ENCODE measurements at regions not wholly inside any gene's neighbourhood (a gene's known extent, or its start where the extent isn't known, plus 50 kb on each side); places are given as distances from the start of the nearest gene placed in this dataset.

GRCh38 chr11:95378111-95378510 lies 147.1 kb upstream of the SESN3 start:
- Histone ChIP-seq H4K8ac (ENCODE audit: low read depth in 2 of 2, low read length in 2 of 2) (no peak overlapping the region), H3K23ac (ENCODE audit: low read depth, low read length) (no peak overlapping the region), H3K4ac (ENCODE audit: low read depth, low read length) (no peak overlapping the region), H3K79me1 (ENCODE audit: low read depth in 1 of 2, low read length in 2 of 2) (no peaks in the 10 kb centered on the region), H2AK9ac (replicated peaks; ENCODE audit: low read depth, low read length, poor library complexity) (no peak overlapping the region), H4K5ac (ENCODE audit: low read depth, low read length) (no peak overlapping the region), H3K9ac (ENCODE audit: low read depth, low read length) (no peak overlapping the region), H3K56ac (ENCODE audit: extremely low read depth, insufficient read depth, low read length) (no peak overlapping the region), H2BK20ac (ENCODE audit: low read depth, low read length) (no peak overlapping the region), H3K4me3 (ENCODE audit: insufficient read depth, low read depth, low read length) (no peak overlapping the region), H3K9me3 (ENCODE audit: control insufficient read depth, insufficient read depth, low read length) (no peaks in the 10 kb centered on the region), H2BK120ac (ENCODE audit: low read depth, low read length) (no peak overlapping the region), H3K36me3 (ENCODE audit: control insufficient read depth, insufficient read depth, low read length) (no peaks in the 10 kb centered on the region), H2AK5ac (ENCODE audit: low read depth, low read length) (no peak overlapping the region), H3K18ac (ENCODE audit: low read depth, low read length) (no peak overlapping the region), H3K27ac (ENCODE audit: insufficient read depth, low read length) (no peak overlapping the region), H2BK15ac (ENCODE audit: low read depth, low read length) (no peak overlapping the region), H2BK5ac (ENCODE audit: low read depth, low read length, poor library complexity, severe bottlenecking) (no peak overlapping the region), H4K91ac (ENCODE audit: insufficient read depth, low read depth, low read length) (no peak overlapping the region), H4K20me1 (ENCODE audit: insufficient read depth, low read length) (no peaks in the 10 kb centered on the region), H3K4me1 (ENCODE audit: control insufficient read depth, insufficient read depth, low read length) (no peaks in the 10 kb centered on the region), H3K4me2 (ENCODE audit: low read depth, low read length) (no peak overlapping the region), H3K9me1 (ENCODE audit: insufficient read depth, low read length) (no peaks in the 10 kb centered on the region), H3K14ac (replicated peaks; ENCODE audit: low read depth, low read length) (no peak overlapping the region), H2AFZ (replicated peaks; ENCODE audit: low read length, poor library complexity) (no peak overlapping the region), H3K27me3 (ENCODE audit: control insufficient read depth, insufficient read depth, low read length) (peaks cover 2% of the 10 kb centered on the region)
- ChIA-PET CTCF (no interaction called here), POLR2A (ENCODE audit: unreplicated experiment) (no interaction called here)
- TF ChIP-seq BHLHE40 (IDR thresholded peaks at IDR 0.05; ENCODE audit: low read depth, low read length) (no peak), USF2 (IDR thresholded peaks at IDR 0.05; ENCODE audit: low read depth, low read length) (no peak), NFE2L2 (IDR thresholded peaks at IDR 0.05; ENCODE audit: low read depth, low read length) (no peak), CEBPB (IDR thresholded peaks at IDR 0.05; ENCODE audit: low read depth, low read length) (no peak), ELK1 (IDR thresholded peaks at IDR 0.05; ENCODE audit: borderline replicate concordance, low read depth, low read length) (no peak), MAFK (IDR thresholded peaks at IDR 0.05; ENCODE audit: low read depth, low read length) (no peak), RFX5 (IDR thresholded peaks at IDR 0.05; ENCODE audit: low read depth, low read length) (no peak), MAZ (IDR thresholded peaks at IDR 0.05; ENCODE audit: borderline replicate concordance, low read depth, low read length) (no peak), POLR2A (IDR thresholded peaks at IDR 0.05; ENCODE audit: low read depth, low read length) (no peak), MXI1 (IDR thresholded peaks at IDR 0.05; ENCODE audit: borderline replicate concordance, low read depth, low read length) (no peak), CHD1 (IDR thresholded peaks at IDR 0.05; ENCODE audit: low read depth, low read length) (no peak), RCOR1 (IDR thresholded peaks at IDR 0.05; ENCODE audit: insufficient replicate concordance, low read length) (no peak), CTCF (conservative IDR thresholded peaks at IDR 0.05; ENCODE audit: low read depth, low read length) (no peak), RAD21 (IDR thresholded peaks at IDR 0.05; ENCODE audit: low read length) (no peak), SMC3 (IDR thresholded peaks at IDR 0.05; ENCODE audit: low read depth, low read length) (no peak), FOS (IDR thresholded peaks at IDR 0.05; ENCODE audit: low read depth, low read length) (no peak)
- WGBS, 2 experiments (ENCODE audit: extremely low coverage in 2 of 2, insufficient read length in 1 of 2), result no CpG with 5 or more reads among the region's 2 CpGs
- in situ Hi-C loops (cut with MboI; ENCODE audit: low sequenced_read_pairs), result no loop called here
- no peak for DNase-seq
- BruUV-seq (replicated peaks), result no TSS peak
- intact Hi-C loops (cut with micrococcal nuclease), result no loop called here
- no peak for ATAC-seq (ENCODE audit: low read depth)
- dilution Hi-C loops (cut with HindIII; ENCODE audit: low sequenced_read_pairs, unreplicated experiment), result no loop called here

Data from IMR-90 (cell line).